ENCODE measurements at regions not wholly inside any gene's neighbourhood (a gene's known extent, or its start where the extent isn't known, plus 50 kb on each side); places are given as distances from the start of the nearest gene placed in this dataset.

- intact Hi-C loops (cut with DNase I; ENCODE audit: low total_unique reads): no loop called here
These were observed 403.2 kb upstream of the MYT1L start for GRCh38 chr2:2734308-2734707.

GRCh38 chr2:2733818-2734217 lies 402.7 kb upstream of the MYT1L start:
- TF ChIP-seq POLR2A (IDR thresholded peaks at IDR 0.05) (no peak), EP300 (IDR thresholded peaks at IDR 0.05; ENCODE audit: low read depth) (no peak), POLR2AphosphoS5 (IDR thresholded peaks at IDR 0.05) (no peak), CTCF (IDR thresholded peaks at IDR 0.05) (no peak)
- intact Hi-C loops (cut with DNase I; ENCODE audit: low total_unique reads) (no loop called here), in situ Hi-C loops (cut with MboI; ENCODE audit: low pct_ligation_motif_present in 1 of 4, low pct_unique_long_range_greater_than_20kb in 1 of 4, low sequenced_read_pairs in 3 of 4) (no loop called here)
- no peak overlapping the region for H3K4me3 ChIP-seq
- H3K27ac ChIP-seq: no peak overlapping the region
- H3K36me3 ChIP-seq: no peaks in the 10 kb centered on the region
- WGBS, 2 donors (ENCODE audit: low coverage in 1 of 2): 81% methylated on average over 7 of the region's 11 CpGs; no CpG with 5 or more reads in 1 of the 2 donors
- H3K4me1 ChIP-seq: no peaks in the 10 kb centered on the region
- H3K9me3 ChIP-seq: no peaks in the 10 kb centered on the region
- no peaks in the 10 kb centered on the region for H3K27me3 ChIP-seq
- no peak for DNase-seq

More at GRCh38 chr2:2734308-2734707, 403.2 kb upstream of the MYT1L start:
- TF ChIP-seq CTCF (IDR thresholded peaks at IDR 0.05): no peak
- no peak for TF ChIP-seq POLR2A (IDR thresholded peaks at IDR 0.05)
- no peak for TF ChIP-seq POLR2AphosphoS5 (IDR thresholded peaks at IDR 0.05)
- TF ChIP-seq EP300 (IDR thresholded peaks at IDR 0.05; ENCODE audit: low read depth): no peak
- H3K4me3 ChIP-seq: no peak overlapping the region
- H3K27ac ChIP-seq: no peak overlapping the region
- no peak for DNase-seq
- no peaks in the 10 kb centered on the region for H3K27me3 ChIP-seq
- 55 to 100% methylated on average over 1 to 7 of the region's 9 CpGs for WGBS, 2 donors (ENCODE audit: low coverage in 1 of 2)
- no peaks in the 10 kb centered on the region for H3K36me3 ChIP-seq
- in situ Hi-C loops (cut with MboI; ENCODE audit: low pct_ligation_motif_present in 1 of 4, low pct_unique_long_range_greater_than_20kb in 1 of 4, low sequenced_read_pairs in 3 of 4): no loop called here
- H3K4me1 ChIP-seq: no peaks in the 10 kb centered on the region
- H3K9me3 ChIP-seq: no peaks in the 10 kb centered on the region

GRCh38 chr2:2732331-2733119 lies 401.4 kb upstream of the MYT1L start:
- WGBS, 2 donors (ENCODE audit: low coverage in 1 of 2): 85 to 86% methylated on average over 4 to 17 of the region's 17 CpGs
- intact Hi-C loops (cut with DNase I; ENCODE audit: low total_unique reads) (no loop called here), in situ Hi-C loops (cut with MboI; ENCODE audit: low pct_ligation_motif_present in 1 of 4, low pct_unique_long_range_greater_than_20kb in 1 of 4, low sequenced_read_pairs in 3 of 4) (no loop called here)
- Histone ChIP-seq H3K4me3 (no peak overlapping the region), H3K27me3 (no peaks in the 10 kb centered on the region), H3K36me3 (no peaks in the 10 kb centered on the region), H3K27ac (no peak overlapping the region), H3K9me3 (no peaks in the 10 kb centered on the region), H3K4me1 (no peaks in the 10 kb centered on the region)
- DNase-seq: no peak
- TF ChIP-seq POLR2A (IDR thresholded peaks at IDR 0.05): no peak
- no peak for TF ChIP-seq EP300 (IDR thresholded peaks at IDR 0.05; ENCODE audit: low read depth)
- TF ChIP-seq CTCF (IDR thresholded peaks at IDR 0.05): no peak
- TF ChIP-seq POLR2AphosphoS5 (IDR thresholded peaks at IDR 0.05): no peak

GRCh38 chr2:2731816-2732284 lies 400.8 kb upstream of the MYT1L start:
- no peaks in the 10 kb centered on the region for H3K4me1 ChIP-seq
- in situ Hi-C loops (cut with MboI; ENCODE audit: low pct_ligation_motif_present in 1 of 4, low pct_unique_long_range_greater_than_20kb in 1 of 4, low sequenced_read_pairs in 3 of 4): no loop called here
- intact Hi-C loops (cut with DNase I; ENCODE audit: low total_unique reads): no loop called here
- H3K4me3 ChIP-seq: no peak overlapping the region
- H3K27me3 ChIP-seq: no peaks in the 10 kb centered on the region
- WGBS, 2 donors (ENCODE audit: low coverage in 1 of 2): 87% methylated on average over 19 of the region's 19 CpGs; no CpG with 5 or more reads in 1 of the 2 donors
- H3K36me3 ChIP-seq: no peaks in the 10 kb centered on the region
- DNase-seq: no peak
- TF ChIP-seq EP300 (IDR thresholded peaks at IDR 0.05; ENCODE audit: low read depth): no peak
- no peak for TF ChIP-seq POLR2AphosphoS5 (IDR thresholded peaks at IDR 0.05)
- no peak for TF ChIP-seq CTCF (IDR thresholded peaks at IDR 0.05)
- TF ChIP-seq POLR2A (IDR thresholded peaks at IDR 0.05): no peak
- no peaks in the 10 kb centered on the region for H3K9me3 ChIP-seq
- no peak overlapping the region for H3K27ac ChIP-seq
